Tibial nerve (tissue), 4 donors: ENCODE measurements at regions not wholly inside any gene's neighbourhood (a gene's known extent, or its start where the extent isn't known, plus 50 kb on each side); places are given as distances from the start of the nearest gene placed in this dataset.

Experiments used
- DNase-seq, 2 donors: peaks; one replicate each; pipeline ENCODE4 v3.0.0-alpha.2; 2019; ENCODE audit warnings: low spot score in 2 of 2
- H3K27ac ChIP-seq, 4 donors: fragments of 200-600 bp; sonication (generic) in 3 of 4; one replicate each; pipeline ENCODE4 v1.5.1; 2017 to 2019; ENCODE audit warnings: mild to moderate bottlenecking in 1 of 4
- H3K27me3 ChIP-seq, 2 donors: fragments of 200-600 bp; sonication (generic) in 1 of 2; one replicate each; pipeline versions ENCODE4 v1.5.1 to v1.6.0; 2017 to 2019
- H3K36me3 ChIP-seq, 3 donors: fragments of 200-600 bp; sonication (generic); one replicate each; pipeline ENCODE4 v1.5.1; 2018 to 2019
- H3K4me1 ChIP-seq, 4 donors: fragments of 200-600 bp; sonication (generic) in 3 of 4; one replicate each; pipeline ENCODE4 v1.5.1; 2017 to 2019
- H3K4me3 ChIP-seq, 4 donors: fragments of 200-600 bp; sonication (generic) in 3 of 4; one replicate each; pipeline ENCODE4 v1.5.1; 2017 to 2019; ENCODE audit warnings: mild to moderate bottlenecking in 1 of 4, moderate library complexity in 1 of 4
- H3K9me3 ChIP-seq, 4 donors: fragments of 200-600 bp; sonication (generic) in 3 of 4; one replicate each; pipeline ENCODE4 v1.5.1; 2017 to 2019
- EP300 ChIP-seq, 2 donors: sonication (generic); formaldehyde crosslinking; IDR thresholded peaks; one replicate each; pipeline ENCODE4 v1.6.1; 2017; ENCODE audit warnings: antibody characterized with exemption in 2 of 2, mild to moderate bottlenecking in 1 of 2
- POLR2A ChIP-seq, 2 donors: fragments of 450-650 bp; IDR thresholded peaks; one replicate each; pipeline ENCODE4 v1.6.1; 2017; ENCODE audit warnings: antibody characterized with exemption in 2 of 2, mild to moderate bottlenecking in 2 of 2, moderate library complexity in 2 of 2
- WGBS, 2 donors: methylation state at CpG; one replicate each; pipeline ENCODE4 v1.1.5; 2018; 5-methylcytosine and 5-hydroxymethylcytosine counted together
- TF ChIP-seq, protein P1 (sequence below), 5 experiments: fragments of 200-600 bp in 3 of 5; fragments of 450-650 bp in 2 of 5; sonication (generic) in 3 of 5; IDR thresholded peaks; one replicate each; pipeline ENCODE4 v1.5.1; 2016 to 2019; ENCODE audit warnings: antibody characterized with exemption in 5 of 5, mild to moderate bottlenecking in 3 of 5, moderate library complexity in 2 of 5

DNA sequence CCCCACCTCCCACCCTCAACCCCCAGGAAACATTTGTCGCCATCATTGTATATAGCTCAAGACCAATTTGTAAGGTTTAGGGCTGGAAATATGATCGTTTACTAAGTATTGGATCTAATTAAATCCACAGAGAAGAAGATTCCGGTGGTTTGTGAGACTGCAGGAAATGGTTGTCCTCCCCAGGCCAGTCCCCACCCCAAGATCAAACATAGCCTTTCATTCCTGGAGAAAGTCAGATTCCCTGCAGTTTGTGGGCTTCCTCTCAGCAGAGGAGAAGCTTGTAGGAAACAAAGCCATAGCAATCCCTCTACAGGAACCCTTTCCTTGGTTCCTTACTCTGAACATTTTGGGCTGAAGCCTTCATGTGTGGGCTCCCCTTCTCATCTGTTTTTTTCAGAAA, 79.2 kb upstream of the TBCA start:
- no peak overlapping the region for H3K4me3 ChIP-seq
- no peaks in the 10 kb centered on the region for H3K36me3 ChIP-seq
- WGBS, 2 donors, result 62 to 69% methylated on average over 3 of the region's 3 CpGs
- H3K9me3 ChIP-seq, result no peaks in the 10 kb centered on the region
- H3K4me1 ChIP-seq, result peaks cover 0 to 24% (median 0%) of the 10 kb centered on the region in 4 donors
- no peak overlapping the region for H3K27ac ChIP-seq
- no peaks in the 10 kb centered on the region for H3K27me3 ChIP-seq
- TF ChIP-seq, protein P1, sequence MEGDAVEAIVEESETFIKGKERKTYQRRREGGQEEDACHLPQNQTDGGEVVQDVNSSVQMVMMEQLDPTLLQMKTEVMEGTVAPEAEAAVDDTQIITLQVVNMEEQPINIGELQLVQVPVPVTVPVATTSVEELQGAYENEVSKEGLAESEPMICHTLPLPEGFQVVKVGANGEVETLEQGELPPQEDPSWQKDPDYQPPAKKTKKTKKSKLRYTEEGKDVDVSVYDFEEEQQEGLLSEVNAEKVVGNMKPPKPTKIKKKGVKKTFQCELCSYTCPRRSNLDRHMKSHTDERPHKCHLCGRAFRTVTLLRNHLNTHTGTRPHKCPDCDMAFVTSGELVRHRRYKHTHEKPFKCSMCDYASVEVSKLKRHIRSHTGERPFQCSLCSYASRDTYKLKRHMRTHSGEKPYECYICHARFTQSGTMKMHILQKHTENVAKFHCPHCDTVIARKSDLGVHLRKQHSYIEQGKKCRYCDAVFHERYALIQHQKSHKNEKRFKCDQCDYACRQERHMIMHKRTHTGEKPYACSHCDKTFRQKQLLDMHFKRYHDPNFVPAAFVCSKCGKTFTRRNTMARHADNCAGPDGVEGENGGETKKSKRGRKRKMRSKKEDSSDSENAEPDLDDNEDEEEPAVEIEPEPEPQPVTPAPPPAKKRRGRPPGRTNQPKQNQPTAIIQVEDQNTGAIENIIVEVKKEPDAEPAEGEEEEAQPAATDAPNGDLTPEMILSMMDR (IDR thresholded peaks at IDR 0.05), result no peak
- no peak for DNase-seq

DNA sequence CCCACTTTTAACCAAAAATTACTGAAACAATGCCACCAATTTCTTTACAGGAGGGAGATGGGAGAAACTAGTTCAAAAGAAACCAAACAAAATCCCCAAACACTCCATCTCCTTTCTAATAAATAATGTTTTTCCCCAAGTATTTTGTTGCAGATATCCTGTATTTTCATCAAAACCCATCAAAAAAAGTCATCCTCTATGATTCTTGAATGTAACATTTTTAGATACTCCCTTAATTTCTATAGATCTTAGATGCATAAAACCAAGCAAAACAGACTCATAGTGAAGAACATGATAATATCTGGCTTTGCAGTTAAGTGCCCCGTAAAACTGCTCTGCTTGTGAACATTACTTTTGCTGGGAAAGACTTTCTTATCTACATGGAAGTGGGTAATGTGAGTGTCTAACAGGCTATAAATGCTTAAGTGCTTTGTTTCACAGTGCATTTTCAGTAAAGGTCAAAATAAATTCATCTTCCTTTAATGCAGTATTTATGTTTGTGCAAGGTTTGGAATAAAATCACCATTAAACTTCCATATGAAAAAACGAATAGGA, 77.3 kb upstream of the TBCA start:
- H3K4me3 ChIP-seq, result no peak overlapping the region
- TF ChIP-seq EP300 (IDR thresholded peaks at IDR 0.05), result no peak
- TF ChIP-seq, protein P1 (IDR thresholded peaks at IDR 0.05), result no peak
- no peak for TF ChIP-seq POLR2A (IDR thresholded peaks at IDR 0.05)
- no peak for DNase-seq
- H3K27ac ChIP-seq, result peak overlapping the region in 2 of 4 donors; percentile 44 to 82
- H3K4me1 ChIP-seq, result peaks cover 0 to 24% (median 0%) of the 10 kb centered on the region in 4 donors
- no peaks in the 10 kb centered on the region for H3K9me3 ChIP-seq
- WGBS, 2 donors, result 32 to 36% methylated on average over 2 of the region's 2 CpGs
- H3K27me3 ChIP-seq, result no peaks in the 10 kb centered on the region
- no peaks in the 10 kb centered on the region for H3K36me3 ChIP-seq

DNA sequence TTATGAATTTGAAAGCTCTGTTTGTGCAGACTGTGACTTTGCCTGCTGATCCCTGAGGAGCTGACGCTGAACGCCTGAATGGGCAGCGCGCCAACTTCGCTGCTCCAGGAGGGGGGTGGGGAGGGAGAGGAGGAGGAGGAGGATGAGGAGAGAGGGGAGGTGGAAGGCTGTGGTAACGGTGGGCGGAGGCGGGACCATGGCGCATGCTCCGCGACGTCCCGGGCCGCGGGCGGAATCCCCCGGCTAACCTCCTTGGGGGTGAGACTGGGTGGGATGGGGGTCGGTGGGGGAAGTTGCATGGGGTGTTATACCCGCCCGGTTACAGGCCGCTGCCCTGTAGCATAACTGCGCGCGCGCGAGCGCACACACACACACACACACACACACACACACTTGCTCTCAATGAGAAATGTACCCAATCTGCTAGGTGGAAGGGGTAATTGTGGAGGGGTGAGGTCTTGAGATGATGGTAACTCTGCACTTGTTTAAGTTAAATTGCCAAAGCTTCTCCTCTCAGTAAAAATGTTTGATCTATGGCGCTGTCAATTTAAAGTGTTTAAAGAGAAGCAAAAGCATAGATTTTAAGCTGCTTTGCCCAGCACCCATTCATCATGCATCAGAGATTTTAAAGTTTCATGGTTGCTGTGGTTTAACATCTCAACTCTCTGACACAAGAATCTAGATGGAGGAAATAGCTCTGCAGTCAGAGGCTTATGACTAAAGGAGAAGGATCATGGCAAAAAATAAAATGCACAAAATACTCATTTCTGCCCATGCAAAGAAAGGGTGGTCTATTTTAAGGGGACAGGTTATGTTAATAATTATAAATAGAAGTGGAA, 76.6 kb upstream of the TBCA start:
- no peaks in the 10 kb centered on the region for H3K27me3 ChIP-seq
- H3K9me3 ChIP-seq, result no peaks in the 10 kb centered on the region
- H3K27ac ChIP-seq, result peak overlapping the region in 3 of 4 donors; percentile 44 to 82 (median 50)
- TF ChIP-seq EP300 (IDR thresholded peaks at IDR 0.05), result no peak
- TF ChIP-seq, protein P1 (IDR thresholded peaks at IDR 0.05), result no peak
- no peak for TF ChIP-seq POLR2A (IDR thresholded peaks at IDR 0.05)
- DNase-seq, result no peak
- peaks cover 0 to 24% (median 0%) of the 10 kb centered on the region in 4 donors for H3K4me1 ChIP-seq
- 1 to 2% methylated on average over 28 of the region's 28 CpGs for WGBS, 2 donors
- no peaks in the 10 kb centered on the region for H3K36me3 ChIP-seq
- H3K4me3 ChIP-seq, result peak overlapping the region; percentile 39 to 75 (median 54)

DNA sequence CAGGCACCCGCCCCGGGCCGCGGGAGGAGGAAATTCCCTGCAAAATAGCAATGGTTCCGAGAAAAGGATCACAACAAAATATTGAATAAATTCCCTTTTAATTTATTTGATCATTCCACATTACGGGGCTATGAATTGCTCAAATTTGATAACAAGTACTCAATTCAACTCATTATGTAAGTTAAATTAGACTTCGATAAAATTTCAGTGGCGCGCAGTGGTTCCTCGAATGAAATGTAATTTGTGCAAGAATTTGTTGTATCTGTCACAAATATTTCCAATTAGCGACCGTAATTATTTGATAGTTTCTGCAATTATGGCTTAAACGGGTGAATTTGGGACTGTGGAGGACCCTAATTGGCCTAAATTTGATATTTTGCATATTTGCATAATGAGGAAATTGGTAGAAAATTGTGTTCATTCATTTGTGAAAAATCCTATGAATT, 76.0 kb upstream of the TBCA start:
- no peak for TF ChIP-seq POLR2A (IDR thresholded peaks at IDR 0.05)
- TF ChIP-seq, protein P1 (IDR thresholded peaks at IDR 0.05), result no peak
- TF ChIP-seq EP300 (IDR thresholded peaks at IDR 0.05), result no peak

More for the DNA sequence above, 76.0 kb upstream of the TBCA start:
- Histone ChIP-seq H3K27me3 (no peaks in the 10 kb centered on the region), H3K4me1 (peaks cover 0 to 29% (median 0%) of the 10 kb centered on the region in 4 donors), H3K4me3 (peak overlapping the region; percentile 39 to 75 (median 54)), H3K9me3 (no peaks in the 10 kb centered on the region), H3K27ac (peak overlapping the region; percentile 44 to 82 (median 48)), H3K36me3 (no peaks in the 10 kb centered on the region)
- no peak for DNase-seq
- WGBS, 2 donors, result 1 to 2% methylated on average over 13 of the region's 13 CpGs
